Activated CD4-positive, alpha-beta T cell treated with anti-CD3 and anti-CD28 coated beads for 1 hour (primary cell): ENCODE measurements at regions not wholly inside any gene's neighbourhood (a gene's known extent, or its start where the extent isn't known, plus 50 kb on each side); places are given as distances from the start of the nearest gene placed in this dataset.
"Not testable (repeated sequence)": the region's sequence is repeated elsewhere in the genome, so short reads cannot be mapped to it uniquely, and the experiment has no call there.

Experiments used
- DNase-seq: peaks from one replicate; pipeline ENCODE4 v3.0.0-alpha.2; 2020

- DNase-seq, result no peak
These were observed 286.0 kb upstream of the SUCLG2 start for GRCh38 chr3:67940210-67940952.

GRCh38 chr3:67937498-67938118 is 283.2 kb upstream of the SUCLG2 start:
- DNase-seq, result no peak

- not testable (repeated sequence) for DNase-seq
These were observed 276.0 kb upstream of the SUCLG2 start for GRCh38 chr3:67930394-67930793.

GRCh38 chr3:67923796-67924195 is 269.4 kb upstream of the SUCLG2 start:
- DNase-seq, result no peak

- no peak for DNase-seq
These were observed 266.6 kb upstream of the SUCLG2 start for GRCh38 chr3:67920969-67921368.

- no peak for DNase-seq
These were observed 265.9 kb upstream of the SUCLG2 start for GRCh38 chr3:67920311-67920710.

GRCh38 chr3:67916353-67916752 is 261.9 kb upstream of the SUCLG2 start:
- DNase-seq, result no peak

- DNase-seq, result no peak
These were observed 253.3 kb upstream of the SUCLG2 start for GRCh38 chr3:67907735-67908134.

- no peak for DNase-seq
These were observed 251.8 kb upstream of the SUCLG2 start for GRCh38 chr3:67906261-67906660.

- DNase-seq, result no peak
These were observed 247.3 kb upstream of the SUCLG2 start for GRCh38 chr3:67901681-67902080.

GRCh38 chr3:67898916-67899315 is 244.5 kb upstream of the SUCLG2 start:
- DNase-seq, result no peak

- no peak for DNase-seq
These were observed 243.2 kb upstream of the SUCLG2 start for GRCh38 chr3:67897351-67898336.

GRCh38 chr3:67896130-67896529 is 241.7 kb upstream of the SUCLG2 start:
- no peak for DNase-seq

GRCh38 chr3:67894510-67894909 is 240.1 kb upstream of the SUCLG2 start:
- no peak for DNase-seq

GRCh38 chr3:67884345-67884744 is 229.9 kb upstream of the SUCLG2 start:
- no peak for DNase-seq

- no peak for DNase-seq
These were observed 229.4 kb upstream of the SUCLG2 start for GRCh38 chr3:67883766-67884165.

- DNase-seq, result no peak
These were observed 228.6 kb upstream of the SUCLG2 start for GRCh38 chr3:67882981-67883380.

- no peak for DNase-seq
These were observed 221.8 kb upstream of the SUCLG2 start for GRCh38 chr3:67876261-67876660.

- DNase-seq, result no peak
These were observed 221.4 kb upstream of the SUCLG2 start for GRCh38 chr3:67875858-67876257.

- DNase-seq, result no peak
These were observed 220.9 kb upstream of the SUCLG2 start for GRCh38 chr3:67875338-67875737.

- DNase-seq, result no peak
These were observed 216.1 kb upstream of the SUCLG2 start for GRCh38 chr3:67870477-67870876.

GRCh38 chr3:67866571-67866970 is 212.2 kb upstream of the SUCLG2 start:
- DNase-seq, result no peak

- DNase-seq, result no peak
These were observed 210.3 kb upstream of the SUCLG2 start for GRCh38 chr3:67864587-67865183.
